HL-60 (cell line): ENCODE measurements at regions not wholly inside any gene's neighbourhood (a gene's known extent, or its start where the extent isn't known, plus 50 kb on each side); places are given as distances from the start of the nearest gene placed in this dataset.

ENCODE experiments used
- DNase-seq, 2 experiments: peaks; one replicate each; pipeline ENCODE4 v3.0.0-alpha.2; 2010 to 2020; ENCODE audit warnings: low read depth in 1 of 2, low spot score in 1 of 2
- H3K27ac ChIP-seq: fragments of 250-450 bp; sonication (Bioruptor Pico); replicated peaks from 2 replicates; pipeline ENCODE4 v1.5.1; 2020; ENCODE audit warnings: mild to moderate bottlenecking, moderate library complexity
- H3K27me3 ChIP-seq: fragments of 250-450 bp; sonication (Bioruptor Pico); 2 replicates; pipeline ENCODE4 v1.5.1; 2021; ENCODE audit warnings: mild to moderate bottlenecking, moderate library complexity; ENCODE audit not compliant: insufficient read depth, poor library complexity, severe bottlenecking
- H3K4me3 ChIP-seq: replicated peaks from 2 replicates; pipeline ENCODE4 v1.5.1; 2011; ENCODE audit warnings: mild to moderate bottlenecking, control low read depth, low read length; ENCODE audit not compliant: insufficient read depth
- GABPA ChIP-seq: IDR thresholded peaks from 2 replicates; pipeline ENCODE4 v1.6.1; 2012; ENCODE audit warnings: low read depth
- POLR2AphosphoS5 ChIP-seq: IDR thresholded peaks from 2 replicates; pipeline ENCODE4 v1.6.1; 2012; ENCODE audit warnings: low read depth
- SPI1 ChIP-seq: IDR thresholded peaks from 2 replicates; pipeline ENCODE4 v1.6.1; 2012; ENCODE audit warnings: low read depth, mild to moderate bottlenecking, borderline replicate concordance
- TF ChIP-seq, protein P1 (sequence below): IDR thresholded peaks from 2 replicates; pipeline ENCODE4 v1.6.1; 2012; ENCODE audit warnings: low read depth; ENCODE audit not compliant: insufficient replicate concordance
- TF ChIP-seq, protein P2 (sequence below): IDR thresholded peaks from one replicate; pipeline ENCODE4 v1.5.1; 2011; ENCODE audit warnings: low read length, control low read depth, inconsistent platforms; ENCODE audit not compliant: insufficient read depth

DNA sequence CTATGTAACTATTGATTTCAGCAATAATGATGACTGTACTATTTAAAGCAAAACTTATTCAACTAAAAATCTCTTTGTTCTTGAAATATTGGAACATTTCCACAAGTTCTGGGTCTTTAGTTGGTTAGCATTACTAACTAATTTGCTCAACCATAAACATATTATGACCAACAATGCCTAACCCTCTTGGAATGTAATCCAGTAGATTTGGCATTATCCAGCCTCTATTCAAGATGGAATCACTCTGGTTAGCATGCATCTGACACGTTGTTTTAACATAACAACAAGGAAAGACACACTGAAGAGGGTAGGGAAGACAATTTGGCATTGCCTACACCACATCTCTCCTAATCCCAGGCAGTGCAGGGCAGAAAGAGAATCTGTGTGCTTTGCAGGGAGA lies 941.3 kb upstream of the PCDH20 start:
- Histone ChIP-seq H3K27me3 (no peaks in the 10 kb centered on the region), H3K4me3 (no peak overlapping the region), H3K27ac (no peak overlapping the region)
- no peak for DNase-seq
- TF ChIP-seq SPI1 (no peak), POLR2AphosphoS5 (no peak), GABPA (no peak)
- TF ChIP-seq, protein P1, sequence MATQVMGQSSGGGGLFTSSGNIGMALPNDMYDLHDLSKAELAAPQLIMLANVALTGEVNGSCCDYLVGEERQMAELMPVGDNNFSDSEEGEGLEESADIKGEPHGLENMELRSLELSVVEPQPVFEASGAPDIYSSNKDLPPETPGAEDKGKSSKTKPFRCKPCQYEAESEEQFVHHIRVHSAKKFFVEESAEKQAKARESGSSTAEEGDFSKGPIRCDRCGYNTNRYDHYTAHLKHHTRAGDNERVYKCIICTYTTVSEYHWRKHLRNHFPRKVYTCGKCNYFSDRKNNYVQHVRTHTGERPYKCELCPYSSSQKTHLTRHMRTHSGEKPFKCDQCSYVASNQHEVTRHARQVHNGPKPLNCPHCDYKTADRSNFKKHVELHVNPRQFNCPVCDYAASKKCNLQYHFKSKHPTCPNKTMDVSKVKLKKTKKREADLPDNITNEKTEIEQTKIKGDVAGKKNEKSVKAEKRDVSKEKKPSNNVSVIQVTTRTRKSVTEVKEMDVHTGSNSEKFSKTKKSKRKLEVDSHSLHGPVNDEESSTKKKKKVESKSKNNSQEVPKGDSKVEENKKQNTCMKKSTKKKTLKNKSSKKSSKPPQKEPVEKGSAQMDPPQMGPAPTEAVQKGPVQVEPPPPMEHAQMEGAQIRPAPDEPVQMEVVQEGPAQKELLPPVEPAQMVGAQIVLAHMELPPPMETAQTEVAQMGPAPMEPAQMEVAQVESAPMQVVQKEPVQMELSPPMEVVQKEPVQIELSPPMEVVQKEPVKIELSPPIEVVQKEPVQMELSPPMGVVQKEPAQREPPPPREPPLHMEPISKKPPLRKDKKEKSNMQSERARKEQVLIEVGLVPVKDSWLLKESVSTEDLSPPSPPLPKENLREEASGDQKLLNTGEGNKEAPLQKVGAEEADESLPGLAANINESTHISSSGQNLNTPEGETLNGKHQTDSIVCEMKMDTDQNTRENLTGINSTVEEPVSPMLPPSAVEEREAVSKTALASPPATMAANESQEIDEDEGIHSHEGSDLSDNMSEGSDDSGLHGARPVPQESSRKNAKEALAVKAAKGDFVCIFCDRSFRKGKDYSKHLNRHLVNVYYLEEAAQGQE, result no peak
- TF ChIP-seq, protein P2, sequence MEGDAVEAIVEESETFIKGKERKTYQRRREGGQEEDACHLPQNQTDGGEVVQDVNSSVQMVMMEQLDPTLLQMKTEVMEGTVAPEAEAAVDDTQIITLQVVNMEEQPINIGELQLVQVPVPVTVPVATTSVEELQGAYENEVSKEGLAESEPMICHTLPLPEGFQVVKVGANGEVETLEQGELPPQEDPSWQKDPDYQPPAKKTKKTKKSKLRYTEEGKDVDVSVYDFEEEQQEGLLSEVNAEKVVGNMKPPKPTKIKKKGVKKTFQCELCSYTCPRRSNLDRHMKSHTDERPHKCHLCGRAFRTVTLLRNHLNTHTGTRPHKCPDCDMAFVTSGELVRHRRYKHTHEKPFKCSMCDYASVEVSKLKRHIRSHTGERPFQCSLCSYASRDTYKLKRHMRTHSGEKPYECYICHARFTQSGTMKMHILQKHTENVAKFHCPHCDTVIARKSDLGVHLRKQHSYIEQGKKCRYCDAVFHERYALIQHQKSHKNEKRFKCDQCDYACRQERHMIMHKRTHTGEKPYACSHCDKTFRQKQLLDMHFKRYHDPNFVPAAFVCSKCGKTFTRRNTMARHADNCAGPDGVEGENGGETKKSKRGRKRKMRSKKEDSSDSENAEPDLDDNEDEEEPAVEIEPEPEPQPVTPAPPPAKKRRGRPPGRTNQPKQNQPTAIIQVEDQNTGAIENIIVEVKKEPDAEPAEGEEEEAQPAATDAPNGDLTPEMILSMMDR, result no peak

DNA sequence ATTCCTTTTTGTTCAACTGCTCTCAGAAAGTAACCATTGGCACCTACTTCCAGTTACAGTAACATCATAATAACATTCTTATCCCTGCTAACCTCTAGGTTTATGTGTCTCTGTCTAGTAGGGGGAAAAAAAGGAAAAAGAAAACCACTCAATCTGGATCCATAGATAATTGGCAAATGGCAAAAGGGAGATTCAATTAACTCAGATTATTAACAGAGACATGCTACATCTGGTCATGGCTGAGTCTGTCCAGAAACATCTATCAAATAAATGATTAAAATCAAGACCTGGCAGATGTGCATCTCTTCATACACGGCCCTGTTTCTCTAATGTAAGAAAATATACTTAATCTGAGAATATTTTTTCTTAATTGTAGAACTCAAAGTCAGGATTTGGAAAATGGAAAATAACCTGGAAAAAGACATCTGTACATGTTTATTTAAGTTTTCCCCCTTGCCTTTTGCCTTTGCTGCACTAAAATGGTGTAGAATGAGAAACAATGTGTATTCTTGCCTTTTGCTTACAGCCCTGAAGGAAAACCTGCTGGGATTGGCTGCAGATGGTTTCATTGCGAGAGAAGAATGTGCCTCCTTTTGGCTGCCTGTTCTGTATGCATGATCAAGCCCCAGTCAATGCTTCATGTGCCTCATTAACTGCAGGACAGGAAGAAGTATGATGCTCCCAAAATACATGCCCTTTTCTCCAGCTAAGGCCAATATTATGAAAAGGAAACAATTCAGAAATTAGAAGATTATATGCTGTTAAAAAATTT lies 921.6 kb upstream of the PCDH20 start:
- no peak for DNase-seq
- TF ChIP-seq POLR2AphosphoS5 (no peak), GABPA (no peak), SPI1 (no peak)
- TF ChIP-seq, protein P1, result no peak
- TF ChIP-seq, protein P2, result no peak
- no peak overlapping the region for H3K4me3 ChIP-seq
- no peaks in the 10 kb centered on the region for H3K27me3 ChIP-seq
- no peak overlapping the region for H3K27ac ChIP-seq

DNA sequence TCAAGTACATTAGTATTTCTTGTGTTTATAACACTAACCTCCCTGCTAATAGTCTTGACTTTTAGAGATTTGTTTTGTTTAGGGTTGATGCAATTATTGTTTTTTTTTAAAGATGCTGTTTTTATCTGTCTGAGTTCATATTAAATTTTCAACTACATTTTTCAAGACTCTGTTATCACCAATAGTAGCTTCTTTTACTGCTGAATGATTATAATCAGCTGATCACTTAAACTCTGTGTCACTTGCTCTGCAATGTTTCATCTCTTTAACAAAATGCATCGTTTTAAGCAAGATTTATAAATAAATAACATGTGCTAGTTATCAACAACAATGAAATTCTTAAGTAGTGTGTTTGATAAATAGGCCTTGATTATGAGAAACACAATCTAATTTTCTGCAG lies 920.9 kb upstream of the PCDH20 start:
- H3K4me3 ChIP-seq, result no peak overlapping the region
- TF ChIP-seq, protein P1, result no peak
- TF ChIP-seq POLR2AphosphoS5, result no peak
- no peak for TF ChIP-seq GABPA
- TF ChIP-seq, protein P2, result no peak
- TF ChIP-seq SPI1, result no peak
- no peak overlapping the region for H3K27ac ChIP-seq
- no peaks in the 10 kb centered on the region for H3K27me3 ChIP-seq
- no peak for DNase-seq
